Pancreas (tissue), 10 donors: ENCODE measurements at regions not wholly inside any gene's neighbourhood (a gene's known extent, or its start where the extent isn't known, plus 50 kb on each side); places are given as distances from the start of the nearest gene placed in this dataset.
A peak's percentile ranks its signal among the peaks of the same experiment; 100 is the strongest.

Source experiments
- ATAC-seq, 4 donors: fragments of 200-7000 bp; cut with Tn5 transposase; one replicate each; pipeline versions ENCODE4 v1.8.0 to v1.9.1; 2020; ENCODE audit warnings: mild to moderate bottlenecking in 4 of 4, moderate library complexity in 4 of 4
- DNase-seq, 6 donors: peaks; one replicate each; pipeline ENCODE4 v3.0.0-alpha.2; 2020
- FAIRE-seq: peaks from 2 replicates; lab custom pipeline; 2012; peaks lifted over from hg19 to GRCh38; lab: Jason Lieb, UNC
- H3K27ac ChIP-seq, 4 donors: fragments of 200-600 bp; sonication (generic); 1 replicate in 3 of 4; 2 replicates in 1 of 4; pipeline versions ENCODE4 v1.5.0 to v1.8.0; 2020
- H3K27me3 ChIP-seq, 4 donors: fragments of 200-600 bp; one replicate each; pipeline ENCODE4 v1.8.0; 2021
- H3K36me3 ChIP-seq, 3 donors: fragments of 200-600 bp; sonication (generic) in 1 of 3; one replicate each; pipeline versions ENCODE4 v1.5.0 to v1.8.0; 2020 to 2021
- H3K4me1 ChIP-seq, 3 donors: fragments of 200-600 bp; one replicate each; pipeline ENCODE4 v1.8.0; 2021
- H3K4me3 ChIP-seq, 4 donors: fragments of 200-600 bp; sonication (generic) in 2 of 4; one replicate each; pipeline versions ENCODE4 v1.5.0 to v1.8.0; 2020 to 2021
- H3K9me3 ChIP-seq, 4 donors: fragments of 200-600 bp; one replicate each; pipeline ENCODE4 v1.8.0; 2021
- CTCF ChIP-seq, 4 donors: fragments of 200-600 bp; sonication (generic) in 3 of 4; IDR thresholded peaks; one replicate each; pipeline versions ENCODE4 v1.5.0 to v1.8.0; 2021; ENCODE audit warnings: antibody characterized with exemption in 4 of 4
- WGBS, 2 donors: extraction: QIAGEN DNeasy Blood & Tissue Kit; methylation state at CpG; one replicate each; pipeline ENCODE4 v1.1.7; 2013; 5-methylcytosine and 5-hydroxymethylcytosine counted together
- intact Hi-C, 3 donors: fragments of 100-400 bp; cut with DNase I; formaldehyde crosslinking; loops; one replicate each; pipeline versions ENCODE4 v1.11.1 to v1.14.2; 2022
- donor health status: healthy with polysubstance abuse.
- donor health status: DM: no; HTN: no; CAD: no; lungs with moderate emphysema.
- donor health status: DM: no; HTN: no; CAD: no.
- donor health status: control.
- donor health status: control.
- donor health status: Bipolar disorder and iron deficiency.
- donor health status: DM: yes; HTN: yes; CAD: no.
- donor health status: DM: no; HTN: no; CAD: no.
- donor health status: DM: no; HTN: no; CAD: no.
- donor health status: DM: yes; HTN: yes; CAD: no.

- DNase-seq (no peak), FAIRE-seq (no peak), ATAC-seq (no peak)
- Histone ChIP-seq H3K4me3 (no peak overlapping the region), H3K27ac (no peak overlapping the region), H3K27me3 (no peaks in the 10 kb centered on the region), H3K4me1 (peaks cover 0 to 14% (median 8%) of the 10 kb centered on the region in 3 donors), H3K36me3 (no peaks in the 10 kb centered on the region), H3K9me3 (no peaks in the 10 kb centered on the region)
- WGBS, 2 donors, result 72 to 77% methylated on average over 3 of the region's 3 CpGs
- intact Hi-C loops, result no loop called here
- TF ChIP-seq CTCF (IDR thresholded peaks at IDR 0.05), result no peak
These were observed 88.3 kb downstream of the RPE65 start for GRCh38 chr1:68361346-68361910.

DNA sequence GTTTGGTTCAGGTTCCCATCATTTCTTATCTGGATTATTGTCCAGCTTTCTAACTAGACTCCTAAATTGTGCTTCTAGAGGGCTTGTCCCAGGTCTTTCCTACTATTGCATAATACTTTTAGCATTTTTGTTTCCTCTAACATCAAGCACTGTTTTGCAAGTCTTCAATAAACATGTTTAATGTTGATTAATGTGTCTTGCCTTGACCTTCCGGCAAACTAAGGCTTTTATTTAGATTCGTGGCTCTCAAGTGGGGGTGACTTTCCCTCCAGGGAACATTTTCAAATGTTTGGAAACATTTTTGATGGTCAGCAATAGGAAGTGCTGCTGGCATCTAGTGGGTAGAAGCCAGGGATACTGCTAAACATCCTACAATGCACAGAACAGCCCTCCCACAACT is 90.7 kb downstream of the RPE65 start:
- peak; percentile 31 to 63 (median 54) for ATAC-seq
- no peak for TF ChIP-seq CTCF (IDR thresholded peaks at IDR 0.05)
- no peaks in the 10 kb centered on the region for H3K9me3 ChIP-seq
- 21 to 36% methylated on average over 2 of the region's 2 CpGs for WGBS, 2 donors
- H3K4me3 ChIP-seq, result no peak overlapping the region
- intact Hi-C loops, result no loop called here
- no peaks in the 10 kb centered on the region for H3K36me3 ChIP-seq
- FAIRE-seq, result no peak
- no peaks in the 10 kb centered on the region for H3K27me3 ChIP-seq
- H3K4me1 ChIP-seq, result peaks cover 0 to 14% (median 8%) of the 10 kb centered on the region in 3 donors
- DNase-seq, result no peak
- H3K27ac ChIP-seq, result peak overlapping the region in 1 of 4 donors; percentile 6

- no peaks in the 10 kb centered on the region for H3K36me3 ChIP-seq
- no peak for TF ChIP-seq CTCF (IDR thresholded peaks at IDR 0.05)
- no peaks in the 10 kb centered on the region for H3K27me3 ChIP-seq
- ATAC-seq (peak in 2 of 4 donors; percentile 23 to 36), DNase-seq (no peak), FAIRE-seq (no peak)
- H3K4me3 ChIP-seq, result no peak overlapping the region
- intact Hi-C loops, result no loop called here
- no peaks in the 10 kb centered on the region for H3K9me3 ChIP-seq
- H3K27ac ChIP-seq, result no peak overlapping the region
- H3K4me1 ChIP-seq, result peaks cover 0 to 14% (median 8%) of the 10 kb centered on the region in 3 donors
- 23 to 32% methylated on average over 4 of the region's 4 CpGs for WGBS, 2 donors
These were observed 91.3 kb downstream of the RPE65 start for GRCh38 chr1:68358439-68358838.

DNA sequence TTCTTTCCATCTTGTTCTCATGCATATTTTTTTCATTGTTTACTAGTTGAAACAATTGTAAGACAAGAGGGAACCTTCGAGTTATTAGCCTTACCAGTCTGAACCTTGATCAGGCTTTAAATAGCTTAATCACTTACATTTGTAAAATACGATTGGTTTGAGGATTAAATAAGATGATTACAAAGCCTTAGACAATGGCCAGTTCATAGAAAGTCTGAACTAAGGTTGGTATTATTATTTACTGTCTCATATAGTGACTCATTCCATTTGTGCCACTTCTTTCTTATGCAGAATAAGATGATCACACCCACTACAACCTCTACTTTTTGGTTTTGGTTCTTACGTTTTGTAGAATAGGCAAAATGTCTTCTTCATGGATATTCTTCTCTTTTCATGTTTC is 94.1 kb downstream of the RPE65 start:
- no peak for TF ChIP-seq CTCF (IDR thresholded peaks at IDR 0.05)
- WGBS, 2 donors, result 69 to 73% methylated on average over 3 of the region's 3 CpGs
- Histone ChIP-seq H3K9me3 (no peaks in the 10 kb centered on the region), H3K4me3 (no peak overlapping the region), H3K27ac (no peak overlapping the region), H3K27me3 (no peaks in the 10 kb centered on the region), H3K4me1 (peaks cover 0 to 14% (median 8%) of the 10 kb centered on the region in 3 donors), H3K36me3 (no peaks in the 10 kb centered on the region)
- DNase-seq (no peak), ATAC-seq (no peak), FAIRE-seq (no peak)
- intact Hi-C loops, result no loop called here

GRCh38 chr1:68352202-68352601 is 97.6 kb downstream of the RPE65 start:
- 43 to 63% methylated on average over 2 of the region's 2 CpGs for WGBS, 2 donors
- H3K4me3 ChIP-seq, result no peak overlapping the region
- no peaks in the 10 kb centered on the region for H3K27me3 ChIP-seq
- H3K36me3 ChIP-seq, result no peaks in the 10 kb centered on the region
- H3K9me3 ChIP-seq, result no peaks in the 10 kb centered on the region
- FAIRE-seq (no peak), DNase-seq (no peak), ATAC-seq (no peak)
- no peak for TF ChIP-seq CTCF (IDR thresholded peaks at IDR 0.05)
- H3K4me1 ChIP-seq, result no peaks in the 10 kb centered on the region
- H3K27ac ChIP-seq, result no peak overlapping the region
- intact Hi-C loops, result no loop called here
